ENCODE measurements at regions not wholly inside any gene's neighbourhood (a gene's known extent, or its start where the extent isn't known, plus 50 kb on each side); places are given as distances from the start of the nearest gene placed in this dataset.
"Not testable (repeated sequence)": the region's sequence is repeated elsewhere in the genome, so short reads cannot be mapped to it uniquely, and the experiment has no call there.

DNA sequence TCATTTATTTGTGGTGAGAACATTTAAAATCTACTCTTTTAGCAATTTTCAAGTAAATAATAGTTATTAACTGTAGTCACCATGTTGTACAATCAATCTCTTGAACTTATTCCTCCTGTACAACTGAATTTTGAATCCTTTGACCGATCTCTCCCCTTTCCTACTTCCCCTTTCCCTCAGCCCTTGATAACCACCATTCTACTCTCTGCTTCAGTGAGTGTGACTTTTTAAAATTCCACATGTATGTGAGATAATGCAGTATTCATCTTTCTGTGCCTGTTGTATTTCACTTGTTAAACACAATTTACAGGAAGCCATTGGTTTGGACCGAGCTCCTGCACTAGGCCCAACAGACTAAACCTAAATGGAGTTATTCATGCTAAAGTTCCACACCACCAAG is 458.9 kb upstream of the PDE3A start:
- H3K9me3 Mint-ChIP-seq: no peaks in the 10 kb centered on the region
- DNase-seq: no peak
- H3K4me3 Mint-ChIP-seq: no peak overlapping the region
- no peaks in the 10 kb centered on the region for H3K27me3 Mint-ChIP-seq
- Histone ChIP-seq H3K4me1 (ENCODE audit: insufficient read depth, low read length) (no peaks in the 10 kb centered on the region), H3K27ac (ENCODE audit: low read depth, low read length) (no peak overlapping the region), H3K4me3 (ENCODE audit: low read length) (no peak overlapping the region), H3K36me3 (ENCODE audit: insufficient read depth, low read length) (no peaks in the 10 kb centered on the region), H3K27me3 (ENCODE audit: insufficient read depth, low read length, poor library complexity, severe bottlenecking) (no peaks in the 10 kb centered on the region), H3K9me3 (ENCODE audit: low read length) (no peaks in the 10 kb centered on the region)
- no peak overlapping the region for H3K27ac Mint-ChIP-seq
- ChIA-PET POLR2A (no interaction called here), CTCF (no interaction called here)
- no peaks in the 10 kb centered on the region for H3K4me1 Mint-ChIP-seq
- no peaks in the 10 kb centered on the region for H3K36me3 Mint-ChIP-seq

DNA sequence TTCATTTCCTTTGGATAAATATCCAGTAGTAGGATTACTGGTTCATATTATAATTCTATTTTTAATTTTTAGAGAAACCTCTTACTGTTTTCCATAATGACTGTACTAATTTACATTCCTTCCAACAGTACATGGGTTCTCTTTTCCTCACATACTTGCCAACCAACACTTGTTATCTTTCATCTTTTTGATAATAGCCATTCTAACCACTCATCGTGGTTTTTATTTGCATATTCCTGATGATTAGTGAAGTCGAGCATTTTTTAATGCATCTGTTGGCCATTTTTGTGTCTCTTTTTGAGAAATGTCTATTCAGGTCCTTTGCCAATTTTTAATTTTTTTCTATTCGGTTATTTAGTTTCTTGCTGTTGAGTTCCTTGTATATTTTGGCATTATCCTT is 457.7 kb upstream of the PDE3A start:
- no peaks in the 10 kb centered on the region for H3K36me3 ChIP-seq (ENCODE audit: insufficient read depth, low read length)
- Mint-ChIP-seq H3K27me3 (no peaks in the 10 kb centered on the region), H3K27ac (no peak overlapping the region), H3K4me1 (no peaks in the 10 kb centered on the region), H3K4me3 (no peak overlapping the region), H3K9me3 (no peaks in the 10 kb centered on the region), H3K36me3 (no peaks in the 10 kb centered on the region)
- H3K27me3 ChIP-seq (ENCODE audit: insufficient read depth, low read length, poor library complexity, severe bottlenecking): no peaks in the 10 kb centered on the region
- ChIA-PET CTCF (no interaction called here), POLR2A (no interaction called here)
- DNase-seq: no peak
- no peak overlapping the region for H3K27ac ChIP-seq (ENCODE audit: low read depth, low read length)
- no peak overlapping the region for H3K4me3 ChIP-seq (ENCODE audit: low read length)
- H3K4me1 ChIP-seq (ENCODE audit: insufficient read depth, low read length): no peaks in the 10 kb centered on the region
- H3K9me3 ChIP-seq (ENCODE audit: low read length): no peaks in the 10 kb centered on the region

DNA sequence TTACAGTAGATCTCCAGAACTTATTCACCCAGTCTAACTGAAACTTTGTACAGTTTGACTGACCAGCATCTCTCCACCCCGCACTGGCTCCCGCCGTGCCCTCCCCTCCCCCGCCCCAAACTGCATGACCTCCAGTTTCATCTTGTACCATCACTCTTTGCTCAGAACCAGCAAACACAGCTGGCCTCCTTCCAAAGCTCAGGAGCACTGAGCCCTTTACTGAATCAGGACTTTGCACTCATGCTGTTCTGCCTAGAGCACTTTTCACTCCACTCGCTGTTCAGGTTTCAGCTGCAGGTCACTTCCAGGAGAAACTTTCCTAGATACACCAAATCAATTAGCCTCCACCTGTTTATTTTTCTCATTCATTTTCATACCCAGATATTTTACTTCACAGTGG is 455.3 kb upstream of the PDE3A start:
- Histone ChIP-seq H3K36me3 (ENCODE audit: insufficient read depth, low read length) (no peaks in the 10 kb centered on the region), H3K9me3 (ENCODE audit: low read length) (no peaks in the 10 kb centered on the region), H3K27me3 (ENCODE audit: insufficient read depth, low read length, poor library complexity, severe bottlenecking) (peaks cover 3% of the 10 kb centered on the region), H3K4me3 (ENCODE audit: low read length) (no peak overlapping the region), H3K4me1 (ENCODE audit: insufficient read depth, low read length) (no peaks in the 10 kb centered on the region), H3K27ac (ENCODE audit: low read depth, low read length) (no peak overlapping the region)
- no peak for DNase-seq
- no peaks in the 10 kb centered on the region for H3K36me3 Mint-ChIP-seq
- ChIA-PET POLR2A (no interaction called here), CTCF (no interaction called here)
- H3K4me3 Mint-ChIP-seq: no peak overlapping the region
- H3K9me3 Mint-ChIP-seq: no peaks in the 10 kb centered on the region
- H3K27ac Mint-ChIP-seq: no peak overlapping the region
- no peaks in the 10 kb centered on the region for H3K4me1 Mint-ChIP-seq
- H3K27me3 Mint-ChIP-seq: no peaks in the 10 kb centered on the region

DNA sequence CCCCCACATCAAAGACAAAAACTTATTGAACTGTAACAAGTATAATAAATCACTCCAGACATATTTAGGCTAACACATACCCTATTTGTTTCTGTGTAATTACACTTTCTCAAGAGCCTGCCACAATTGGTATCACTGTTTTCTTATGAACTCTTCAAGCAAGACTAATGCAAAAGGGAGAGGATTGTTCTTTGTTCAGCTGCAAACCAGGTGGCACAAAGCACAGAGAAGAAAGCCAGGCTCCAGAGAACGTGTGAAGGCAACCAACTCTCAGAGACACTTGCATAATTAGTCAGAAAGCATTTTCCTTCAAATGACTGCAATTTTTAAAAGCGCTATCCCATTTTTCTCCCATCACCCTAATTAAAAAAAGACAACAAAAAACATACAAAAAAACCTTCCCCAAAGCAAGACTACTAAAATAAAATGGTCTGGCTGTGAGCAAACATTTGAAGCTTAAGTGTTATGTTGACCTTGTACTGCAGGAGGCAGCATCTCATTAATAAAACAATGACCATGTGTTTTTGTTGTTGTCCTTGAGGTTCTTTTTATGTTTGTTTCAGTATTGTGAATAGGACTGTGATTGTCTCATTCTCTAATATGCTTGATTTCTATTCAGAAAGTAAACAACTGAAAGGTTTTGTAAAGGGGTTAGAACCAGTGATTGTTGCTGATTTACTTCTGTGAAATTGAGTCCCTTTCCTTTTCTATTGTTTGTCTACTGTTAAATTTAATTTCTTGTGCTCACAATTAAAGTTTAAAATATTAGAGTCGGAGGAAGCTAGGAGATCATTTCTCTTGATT is 452.7 kb upstream of the PDE3A start:
- Mint-ChIP-seq H3K4me1 (no peaks in the 10 kb centered on the region), H3K9me3 (no peaks in the 10 kb centered on the region), H3K27me3 (no peaks in the 10 kb centered on the region), H3K4me3 (no peak overlapping the region), H3K36me3 (no peaks in the 10 kb centered on the region), H3K27ac (no peak overlapping the region)
- Histone ChIP-seq H3K27me3 (ENCODE audit: insufficient read depth, low read length, poor library complexity, severe bottlenecking) (peaks cover 3% of the 10 kb centered on the region), H3K4me1 (ENCODE audit: insufficient read depth, low read length) (no peaks in the 10 kb centered on the region), H3K9me3 (ENCODE audit: low read length) (no peaks in the 10 kb centered on the region), H3K36me3 (ENCODE audit: insufficient read depth, low read length) (no peaks in the 10 kb centered on the region), H3K27ac (ENCODE audit: low read depth, low read length) (no peak overlapping the region), H3K4me3 (ENCODE audit: low read length) (no peak overlapping the region)
- no peak for DNase-seq
- ChIA-PET POLR2A (no interaction called here), CTCF (no interaction called here)

DNA sequence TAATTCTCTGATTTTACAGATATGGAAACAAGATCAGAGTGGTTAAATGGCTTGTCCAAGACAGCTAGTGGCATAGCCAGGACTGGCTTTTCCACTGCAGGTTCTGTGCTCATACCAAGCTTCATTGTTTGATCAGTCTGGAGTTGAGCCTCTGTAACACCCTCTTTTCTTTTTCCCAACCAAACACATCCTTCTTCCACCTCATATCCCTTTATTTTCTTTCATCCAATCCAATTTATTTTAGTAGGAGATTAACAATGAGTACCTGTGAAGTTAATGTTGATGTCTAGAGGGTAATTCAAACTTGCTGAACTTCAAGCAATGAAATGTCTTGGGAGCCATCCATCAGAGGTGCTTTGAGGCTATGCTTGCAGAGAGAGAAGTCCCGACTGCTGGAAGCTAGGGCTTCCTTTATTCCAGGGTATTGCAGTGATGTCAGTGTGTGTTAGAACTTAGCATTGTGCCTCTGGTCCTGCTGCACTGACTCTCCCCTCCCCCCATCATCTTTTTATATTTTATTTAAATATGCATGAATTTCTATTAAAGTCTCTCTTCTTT is 452.1 kb upstream of the PDE3A start:
- Histone ChIP-seq H3K36me3 (ENCODE audit: insufficient read depth, low read length) (no peaks in the 10 kb centered on the region), H3K27ac (ENCODE audit: low read depth, low read length) (no peak overlapping the region), H3K27me3 (ENCODE audit: insufficient read depth, low read length, poor library complexity, severe bottlenecking) (peaks cover 3% of the 10 kb centered on the region), H3K9me3 (ENCODE audit: low read length) (no peaks in the 10 kb centered on the region), H3K4me3 (ENCODE audit: low read length) (no peak overlapping the region), H3K4me1 (ENCODE audit: insufficient read depth, low read length) (no peaks in the 10 kb centered on the region)
- H3K4me3 Mint-ChIP-seq: no peak overlapping the region
- ChIA-PET CTCF (no interaction called here), POLR2A (no interaction called here)
- H3K27me3 Mint-ChIP-seq: no peaks in the 10 kb centered on the region
- no peak overlapping the region for H3K27ac Mint-ChIP-seq
- no peaks in the 10 kb centered on the region for H3K4me1 Mint-ChIP-seq
- H3K36me3 Mint-ChIP-seq: no peaks in the 10 kb centered on the region
- no peaks in the 10 kb centered on the region for H3K9me3 Mint-ChIP-seq
- DNase-seq: no peak

DNA sequence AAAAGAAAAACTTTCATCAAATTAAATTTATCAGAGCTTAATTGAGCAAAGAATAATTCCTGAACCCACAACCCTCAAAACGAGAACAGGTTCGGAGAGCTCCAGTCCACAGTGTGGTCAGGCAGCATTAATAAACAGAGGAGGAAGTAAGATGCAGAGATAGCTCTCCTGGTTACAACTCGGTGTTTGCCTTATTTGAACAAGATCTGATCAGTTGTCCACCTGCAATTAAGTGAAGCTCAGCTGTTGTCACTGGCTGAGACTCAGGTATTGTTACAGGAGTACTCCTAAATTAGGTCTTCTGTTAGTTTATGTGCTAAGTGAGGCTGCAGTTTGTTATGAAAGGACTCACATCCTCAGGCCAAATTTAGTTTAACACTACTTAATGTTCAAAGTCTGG is 451.4 kb upstream of the PDE3A start:
- Mint-ChIP-seq H3K4me3 (no peak overlapping the region), H3K4me1 (no peaks in the 10 kb centered on the region), H3K9me3 (no peaks in the 10 kb centered on the region), H3K27me3 (peaks cover 0 to 2% of the 10 kb centered on the region in 2 donors), H3K27ac (peak overlapping the region in 1 of 8 donors; percentile 68), H3K36me3 (no peaks in the 10 kb centered on the region)
- DNase-seq: no peak
- CTCF ChIA-PET: no interaction called here
- peaks cover 3% of the 10 kb centered on the region for H3K27me3 ChIP-seq (ENCODE audit: insufficient read depth, low read length, poor library complexity, severe bottlenecking)
- no peaks in the 10 kb centered on the region for H3K36me3 ChIP-seq (ENCODE audit: insufficient read depth, low read length)
- no peaks in the 10 kb centered on the region for H3K4me1 ChIP-seq (ENCODE audit: insufficient read depth, low read length)
- H3K27ac ChIP-seq (ENCODE audit: low read depth, low read length): no peak overlapping the region
- H3K9me3 ChIP-seq (ENCODE audit: low read length): no peaks in the 10 kb centered on the region
- POLR2A ChIA-PET: no interaction called here
- H3K4me3 ChIP-seq (ENCODE audit: low read length): no peak overlapping the region

DNA sequence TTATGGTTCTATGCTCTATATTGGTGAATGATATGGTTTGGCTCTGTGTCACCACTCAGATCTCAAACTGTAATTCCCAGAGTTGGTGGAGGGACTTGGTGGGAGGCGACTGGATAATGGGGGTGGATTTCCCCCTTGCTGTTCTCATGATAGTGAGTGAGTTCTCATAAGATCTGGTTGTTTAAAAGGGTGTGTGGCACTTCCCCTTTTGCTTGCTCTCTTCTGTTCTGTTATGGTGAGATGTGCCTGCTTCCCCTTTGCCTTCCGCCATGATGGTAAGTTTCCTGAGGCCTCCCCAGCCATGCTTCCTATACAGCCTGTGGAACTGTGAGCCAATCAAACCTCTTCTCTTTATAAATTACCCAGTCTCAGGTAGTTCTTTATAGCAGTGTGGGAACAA is 446.6 kb upstream of the PDE3A start:
- H3K36me3 Mint-ChIP-seq; DNase-seq; H3K4me1 Mint-ChIP-seq; H3K27ac ChIP-seq (ENCODE audit: low read depth, low read length); H3K9me3 Mint-ChIP-seq; H3K9me3 ChIP-seq (ENCODE audit: low read length); H3K27me3 ChIP-seq (ENCODE audit: insufficient read depth, low read length, poor library complexity, severe bottlenecking); H3K4me3 Mint-ChIP-seq; H3K27ac Mint-ChIP-seq; H3K27me3 Mint-ChIP-seq; H3K4me3 ChIP-seq (ENCODE audit: low read length); POLR2A ChIA-PET; H3K36me3 ChIP-seq (ENCODE audit: insufficient read depth, low read length); H3K4me1 ChIP-seq (ENCODE audit: insufficient read depth, low read length); CTCF ChIA-PET: not testable (repeated sequence)

DNA sequence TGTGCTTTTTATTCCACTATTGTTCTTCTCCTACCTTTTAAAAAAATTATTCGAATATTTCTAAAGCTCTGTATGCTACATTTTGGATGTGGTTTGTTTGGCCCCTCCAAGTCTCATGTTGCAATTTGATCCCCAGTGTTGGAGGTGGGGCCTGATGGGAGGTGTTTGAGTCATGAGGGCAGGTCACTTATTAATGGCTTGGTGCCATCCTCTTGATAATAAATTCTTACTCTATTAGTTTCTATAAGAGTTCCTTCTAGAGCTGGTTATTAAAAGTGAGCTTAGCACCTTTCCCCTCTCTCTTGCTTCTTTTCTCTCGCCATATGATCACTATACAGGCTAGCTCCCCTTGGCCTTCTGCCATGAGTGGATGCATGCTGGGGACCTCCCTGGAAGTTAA is 445.6 kb upstream of the PDE3A start:
- Histone ChIP-seq H3K4me1 (ENCODE audit: insufficient read depth, low read length) (no peaks in the 10 kb centered on the region), H3K9me3 (ENCODE audit: low read length) (no peaks in the 10 kb centered on the region), H3K27me3 (ENCODE audit: insufficient read depth, low read length, poor library complexity, severe bottlenecking) (no peaks in the 10 kb centered on the region), H3K36me3 (ENCODE audit: insufficient read depth, low read length) (no peaks in the 10 kb centered on the region), H3K4me3 (ENCODE audit: low read length) (no peak overlapping the region), H3K27ac (ENCODE audit: low read depth, low read length) (no peak overlapping the region)
- ChIA-PET CTCF (no interaction called here), POLR2A (no interaction called here)
- peaks cover 0 to 4% of the 10 kb centered on the region in 2 donors for H3K27me3 Mint-ChIP-seq
- DNase-seq: no peak
- no peak overlapping the region for H3K27ac Mint-ChIP-seq
- no peaks in the 10 kb centered on the region for H3K4me1 Mint-ChIP-seq
- no peaks in the 10 kb centered on the region for H3K36me3 Mint-ChIP-seq
- H3K9me3 Mint-ChIP-seq: no peaks in the 10 kb centered on the region
- H3K4me3 Mint-ChIP-seq: no peak overlapping the region
